SU-DHL-6 (cell line): ENCODE measurements at regions not wholly inside any gene's neighbourhood (a gene's known extent, or its start where the extent isn't known, plus 50 kb on each side); places are given as distances from the start of the nearest gene placed in this dataset.

ENCODE experiments used
- H2AFZ ChIP-seq: fragments of 200-600 bp; sonication (generic); 2 replicates; pipeline ENCODE4 v1.6.1; 2014; ENCODE audit warnings: low read depth, mild to moderate bottlenecking, moderate library complexity, mixed read lengths, antibody characterized with exemption, low read length; ENCODE audit not compliant: severe bottlenecking
- H3F3A ChIP-seq: fragments of 200-600 bp; shearing (Covaris generic); 2 replicates; pipeline ENCODE4 v1.6.0; 2016; ENCODE audit warnings: antibody characterized with exemption, mild to moderate bottlenecking; ENCODE audit not compliant: insufficient read depth
- H3K27ac ChIP-seq: fragments of 200-600 bp; sonication (generic); 2 replicates; pipeline ENCODE4 v1.5.1; 2016; ENCODE audit warnings: low read depth, mild to moderate bottlenecking, low read length, moderate library complexity, mixed read lengths
- H3K27me3 ChIP-seq: fragments of 200-600 bp; sonication (generic), shearing (Covaris generic); 2 replicates; pipeline ENCODE4 v1.6.0; 2014; ENCODE audit warnings: mild to moderate bottlenecking, low read length
- H3K36me3 ChIP-seq: fragments of 200-600 bp; sonication (generic); 2 replicates; pipeline ENCODE4 v1.6.1; 2014; ENCODE audit warnings: mild to moderate bottlenecking, low read length, mixed read lengths
- H3K4me2 ChIP-seq: fragments of 300-600, 200-600 bp; shearing (Covaris generic), sonication (generic); 2 replicates; pipeline ENCODE4 v1.6.0; 2014; ENCODE audit warnings: low read length, low read depth, mild to moderate bottlenecking; ENCODE audit not compliant: poor library complexity, severe bottlenecking
- H3K4me3 ChIP-seq: fragments of 200-600 bp; sonication (generic); 2 replicates; pipeline ENCODE4 v1.5.1; 2014; ENCODE audit warnings: antibody characterized with exemption, low read length, mild to moderate bottlenecking, mixed read lengths; ENCODE audit not compliant: insufficient read depth, poor library complexity, severe bottlenecking
- H3K79me2 ChIP-seq: fragments of 200-600 bp; sonication (generic); 2 replicates; pipeline ENCODE4 v1.6.1; 2014; ENCODE audit warnings: mild to moderate bottlenecking, low read length, moderate library complexity; ENCODE audit not compliant: insufficient read depth
- H3K9ac ChIP-seq: fragments of 200-600 bp; sonication (generic); 2 replicates; pipeline ENCODE4 v1.7.0; 2014; ENCODE audit warnings: mild to moderate bottlenecking, low read length
- H3K9me2 ChIP-seq: fragments of 200-600 bp; sonication (generic); replicated peaks from 2 replicates; pipeline ENCODE4 v1.6.1; 2014; ENCODE audit warnings: low read length; ENCODE audit not compliant: insufficient read depth
- H3K9me3 ChIP-seq: fragments of 200-600 bp; sonication (generic); 2 replicates; pipeline ENCODE4 v1.6.1; 2014; ENCODE audit warnings: low read length, mixed read lengths; ENCODE audit not compliant: insufficient read depth
- H4K20me1 ChIP-seq: fragments of 200-600 bp; sonication (generic); 2 replicates; pipeline ENCODE4 v1.6.1; 2014; ENCODE audit warnings: low read depth, mild to moderate bottlenecking, antibody characterized with exemption, low read length, moderate library complexity, mixed read lengths
- EZH2phosphoT487 ChIP-seq: fragments of 200-600 bp; sonication (generic), shearing (Covaris generic); conservative IDR thresholded peaks from 2 replicates; pipeline ENCODE4 v1.6.1; 2018; ENCODE audit warnings: mild to moderate bottlenecking, antibody characterized with exemption, low read length, moderate library complexity, mixed read lengths
- TF ChIP-seq, protein P1 (sequence below): fragments of 200-600 bp; sonication (generic); IDR thresholded peaks from one replicate; pipeline ENCODE4 v1.5.1; 2017; ENCODE audit warnings: antibody characterized with exemption, mild to moderate bottlenecking, low read length, moderate library complexity; ENCODE audit not compliant: insufficient read depth, poor library complexity, severe bottlenecking

DNA sequence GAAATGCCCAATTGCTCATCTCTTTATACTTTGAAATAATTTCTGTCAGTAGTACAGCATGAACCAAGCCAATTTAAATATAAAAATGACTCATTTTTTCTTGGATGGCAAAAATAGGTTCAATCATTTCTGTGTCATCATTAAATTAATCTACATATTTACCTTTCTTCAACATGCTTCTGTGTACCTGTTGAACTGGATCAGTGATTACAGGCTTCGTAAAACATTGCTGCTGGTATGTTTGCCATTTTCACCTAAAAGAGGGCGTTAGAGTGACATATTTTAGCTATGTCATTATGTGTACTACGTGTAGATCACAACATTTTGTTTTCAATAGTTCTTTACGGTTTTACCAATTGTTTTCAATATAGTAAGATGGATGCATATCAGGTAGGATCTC lies 340.5 kb upstream of the MAOA start:
- H3K27me3 ChIP-seq = no peaks in the 10 kb centered on the region
- no peaks in the 10 kb centered on the region for H3K79me2 ChIP-seq
- no peaks in the 10 kb centered on the region for H3K36me3 ChIP-seq
- H3F3A ChIP-seq = no peaks in the 10 kb centered on the region
- H4K20me1 ChIP-seq = no peaks in the 10 kb centered on the region
- H3K9me3 ChIP-seq = no peaks in the 10 kb centered on the region
- H3K9me2 ChIP-seq = no peaks in the 10 kb centered on the region
- no peak overlapping the region for H3K9ac ChIP-seq
- H3K27ac ChIP-seq = no peak overlapping the region
- TF ChIP-seq, protein P1, sequence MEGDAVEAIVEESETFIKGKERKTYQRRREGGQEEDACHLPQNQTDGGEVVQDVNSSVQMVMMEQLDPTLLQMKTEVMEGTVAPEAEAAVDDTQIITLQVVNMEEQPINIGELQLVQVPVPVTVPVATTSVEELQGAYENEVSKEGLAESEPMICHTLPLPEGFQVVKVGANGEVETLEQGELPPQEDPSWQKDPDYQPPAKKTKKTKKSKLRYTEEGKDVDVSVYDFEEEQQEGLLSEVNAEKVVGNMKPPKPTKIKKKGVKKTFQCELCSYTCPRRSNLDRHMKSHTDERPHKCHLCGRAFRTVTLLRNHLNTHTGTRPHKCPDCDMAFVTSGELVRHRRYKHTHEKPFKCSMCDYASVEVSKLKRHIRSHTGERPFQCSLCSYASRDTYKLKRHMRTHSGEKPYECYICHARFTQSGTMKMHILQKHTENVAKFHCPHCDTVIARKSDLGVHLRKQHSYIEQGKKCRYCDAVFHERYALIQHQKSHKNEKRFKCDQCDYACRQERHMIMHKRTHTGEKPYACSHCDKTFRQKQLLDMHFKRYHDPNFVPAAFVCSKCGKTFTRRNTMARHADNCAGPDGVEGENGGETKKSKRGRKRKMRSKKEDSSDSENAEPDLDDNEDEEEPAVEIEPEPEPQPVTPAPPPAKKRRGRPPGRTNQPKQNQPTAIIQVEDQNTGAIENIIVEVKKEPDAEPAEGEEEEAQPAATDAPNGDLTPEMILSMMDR = no peak
- TF ChIP-seq EZH2phosphoT487 = no peak
- no peak overlapping the region for H3K4me2 ChIP-seq
- H3K4me3 ChIP-seq = no peak overlapping the region
- no peak overlapping the region for H2AFZ ChIP-seq

DNA sequence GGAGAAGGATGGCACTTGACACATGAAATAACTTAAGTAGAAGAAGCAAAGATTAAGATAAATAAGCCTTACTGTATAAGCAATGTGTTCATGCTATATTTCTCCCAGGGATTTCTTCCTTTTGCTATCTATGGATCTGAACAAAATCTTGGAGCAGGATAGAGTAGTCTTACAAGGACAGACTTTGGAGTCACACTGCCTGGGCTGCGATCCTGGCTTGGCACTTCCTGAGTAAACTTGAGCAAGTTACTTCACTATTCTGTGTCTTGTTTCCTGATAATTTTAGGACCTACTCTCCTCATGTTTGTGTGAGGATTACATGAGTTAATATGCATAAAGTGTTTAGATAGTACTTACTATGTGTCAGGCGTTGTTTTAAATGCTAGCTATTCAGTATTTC lies 340.0 kb upstream of the MAOA start:
- H3K79me2 ChIP-seq = no peaks in the 10 kb centered on the region
- TF ChIP-seq EZH2phosphoT487 = no peak
- TF ChIP-seq, protein P1 = no peak

DNA sequence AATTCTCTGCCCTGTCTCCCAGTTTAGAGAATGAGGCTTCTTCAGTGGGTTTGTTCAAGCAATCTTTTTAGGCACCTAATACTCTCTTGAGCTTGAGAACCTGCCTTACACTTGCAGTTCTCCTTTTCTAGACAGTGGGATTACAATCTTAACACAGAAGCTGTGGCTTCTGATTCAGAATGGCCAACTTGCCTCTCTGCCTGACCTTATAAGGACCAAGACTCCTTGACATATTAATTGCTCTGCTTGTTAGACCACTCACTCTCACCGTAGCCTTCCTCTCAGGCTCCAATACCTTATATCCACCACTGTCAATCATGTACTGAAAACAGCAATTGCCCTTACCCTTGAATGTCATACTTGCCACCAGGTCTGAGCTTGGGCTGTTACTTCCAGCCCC lies 338.7 kb upstream of the MAOA start:
- TF ChIP-seq, protein P1 = no peak
- TF ChIP-seq EZH2phosphoT487 = no peak
- no peaks in the 10 kb centered on the region for H3K36me3 ChIP-seq
- no peaks in the 10 kb centered on the region for H4K20me1 ChIP-seq
- H3K4me3 ChIP-seq = no peak overlapping the region
- H3K9me2 ChIP-seq = no peaks in the 10 kb centered on the region
- H3F3A ChIP-seq = no peaks in the 10 kb centered on the region
- no peak overlapping the region for H3K9ac ChIP-seq
- H3K9me3 ChIP-seq = no peaks in the 10 kb centered on the region
- H3K27ac ChIP-seq = no peak overlapping the region
- no peaks in the 10 kb centered on the region for H3K27me3 ChIP-seq
- no peak overlapping the region for H2AFZ ChIP-seq
- no peak overlapping the region for H3K4me2 ChIP-seq
- H3K79me2 ChIP-seq = no peaks in the 10 kb centered on the region

More for the DNA sequence above, 340.0 kb upstream of the MAOA start:
- no peak overlapping the region for H3K4me3 ChIP-seq
- H3K9me2 ChIP-seq = no peaks in the 10 kb centered on the region
- H3K9ac ChIP-seq = no peak overlapping the region
- no peaks in the 10 kb centered on the region for H3K36me3 ChIP-seq
- H3K27ac ChIP-seq = no peak overlapping the region
- H4K20me1 ChIP-seq = no peaks in the 10 kb centered on the region
- no peak overlapping the region for H3K4me2 ChIP-seq
- no peaks in the 10 kb centered on the region for H3F3A ChIP-seq
- no peaks in the 10 kb centered on the region for H3K9me3 ChIP-seq
- no peak overlapping the region for H2AFZ ChIP-seq
- no peaks in the 10 kb centered on the region for H3K27me3 ChIP-seq
